SU-DHL-6 (cell line): ENCODE measurements at regions not wholly inside any gene's neighbourhood (a gene's known extent, or its start where the extent isn't known, plus 50 kb on each side); places are given as distances from the start of the nearest gene placed in this dataset.

Experiments used
- H2AFZ ChIP-seq: fragments of 200-600 bp; sonication (generic); 2 replicates; pipeline ENCODE4 v1.6.1; 2014; ENCODE audit warnings: low read depth, mild to moderate bottlenecking, moderate library complexity, mixed read lengths, antibody characterized with exemption, low read length; ENCODE audit not compliant: severe bottlenecking
- H3F3A ChIP-seq: fragments of 200-600 bp; shearing (Covaris generic); 2 replicates; pipeline ENCODE4 v1.6.0; 2016; ENCODE audit warnings: antibody characterized with exemption, mild to moderate bottlenecking; ENCODE audit not compliant: insufficient read depth
- H3K27ac ChIP-seq: fragments of 200-600 bp; sonication (generic); 2 replicates; pipeline ENCODE4 v1.5.1; 2016; ENCODE audit warnings: low read depth, mild to moderate bottlenecking, low read length, moderate library complexity, mixed read lengths
- H3K27me3 ChIP-seq: fragments of 200-600 bp; sonication (generic), shearing (Covaris generic); 2 replicates; pipeline ENCODE4 v1.6.0; 2014; ENCODE audit warnings: mild to moderate bottlenecking, low read length
- H3K36me3 ChIP-seq: fragments of 200-600 bp; sonication (generic); 2 replicates; pipeline ENCODE4 v1.6.1; 2014; ENCODE audit warnings: mild to moderate bottlenecking, low read length, mixed read lengths
- H3K4me2 ChIP-seq: fragments of 300-600, 200-600 bp; shearing (Covaris generic), sonication (generic); 2 replicates; pipeline ENCODE4 v1.6.0; 2014; ENCODE audit warnings: low read length, low read depth, mild to moderate bottlenecking; ENCODE audit not compliant: poor library complexity, severe bottlenecking
- H3K4me3 ChIP-seq: fragments of 200-600 bp; sonication (generic); 2 replicates; pipeline ENCODE4 v1.5.1; 2014; ENCODE audit warnings: antibody characterized with exemption, low read length, mild to moderate bottlenecking, mixed read lengths; ENCODE audit not compliant: insufficient read depth, poor library complexity, severe bottlenecking
- H3K79me2 ChIP-seq: fragments of 200-600 bp; sonication (generic); 2 replicates; pipeline ENCODE4 v1.6.1; 2014; ENCODE audit warnings: mild to moderate bottlenecking, low read length, moderate library complexity; ENCODE audit not compliant: insufficient read depth
- H3K9ac ChIP-seq: fragments of 200-600 bp; sonication (generic); 2 replicates; pipeline ENCODE4 v1.7.0; 2014; ENCODE audit warnings: mild to moderate bottlenecking, low read length
- H3K9me2 ChIP-seq: fragments of 200-600 bp; sonication (generic); replicated peaks from 2 replicates; pipeline ENCODE4 v1.6.1; 2014; ENCODE audit warnings: low read length; ENCODE audit not compliant: insufficient read depth
- H3K9me3 ChIP-seq: fragments of 200-600 bp; sonication (generic); 2 replicates; pipeline ENCODE4 v1.6.1; 2014; ENCODE audit warnings: low read length, mixed read lengths; ENCODE audit not compliant: insufficient read depth
- H4K20me1 ChIP-seq: fragments of 200-600 bp; sonication (generic); 2 replicates; pipeline ENCODE4 v1.6.1; 2014; ENCODE audit warnings: low read depth, mild to moderate bottlenecking, antibody characterized with exemption, low read length, moderate library complexity, mixed read lengths
- CTCF ChIP-seq: fragments of 200-600 bp; sonication (generic); IDR thresholded peaks from one replicate; pipeline ENCODE4 v1.5.1; 2017; ENCODE audit warnings: antibody characterized with exemption, mild to moderate bottlenecking, low read length, moderate library complexity; ENCODE audit not compliant: insufficient read depth, poor library complexity, severe bottlenecking
- EZH2phosphoT487 ChIP-seq: fragments of 200-600 bp; sonication (generic), shearing (Covaris generic); conservative IDR thresholded peaks from 2 replicates; pipeline ENCODE4 v1.6.1; 2018; ENCODE audit warnings: mild to moderate bottlenecking, antibody characterized with exemption, low read length, moderate library complexity, mixed read lengths

GRCh38 chr10:47176903-47177868, 122.8 kb upstream of the GDF10 start:
- Histone ChIP-seq H3K9me3 (no peaks in the 10 kb centered on the region), H3K4me3 (no peak overlapping the region), H3K9me2 (no peaks in the 10 kb centered on the region), H3K27ac (no peak overlapping the region), H3F3A (no peaks in the 10 kb centered on the region), H3K27me3 (no peaks in the 10 kb centered on the region), H3K4me2 (no peak overlapping the region), H2AFZ (no peak overlapping the region), H4K20me1 (no peaks in the 10 kb centered on the region), H3K36me3 (no peaks in the 10 kb centered on the region), H3K79me2 (no peaks in the 10 kb centered on the region), H3K9ac (no peak overlapping the region)
- TF ChIP-seq EZH2phosphoT487 (no peak), CTCF (no peak)

- Histone ChIP-seq H3K9me3 (no peaks in the 10 kb centered on the region), H3K9me2 (no peaks in the 10 kb centered on the region), H3K27me3 (no peaks in the 10 kb centered on the region), H3K4me2 (no peak overlapping the region), H3K27ac (no peak overlapping the region), H3K36me3 (no peaks in the 10 kb centered on the region), H3K79me2 (no peaks in the 10 kb centered on the region), H3K4me3 (no peak overlapping the region), H3K9ac (no peak overlapping the region), H4K20me1 (no peaks in the 10 kb centered on the region), H3F3A (no peaks in the 10 kb centered on the region), H2AFZ (no peak overlapping the region)
- TF ChIP-seq CTCF: no peak
These were observed 121.3 kb upstream of the GDF10 start for GRCh38 chr10:47178537-47179290.

- no peaks in the 10 kb centered on the region for H3K36me3 ChIP-seq
- no peak overlapping the region for H3K4me2 ChIP-seq
- no peak overlapping the region for H3K9ac ChIP-seq
- H3K27me3 ChIP-seq: no peaks in the 10 kb centered on the region
- H2AFZ ChIP-seq: no peak overlapping the region
- no peaks in the 10 kb centered on the region for H4K20me1 ChIP-seq
- no peaks in the 10 kb centered on the region for H3K9me2 ChIP-seq
- no peaks in the 10 kb centered on the region for H3K9me3 ChIP-seq
- no peaks in the 10 kb centered on the region for H3F3A ChIP-seq
- TF ChIP-seq CTCF: no peak
- no peak for TF ChIP-seq EZH2phosphoT487
- no peak overlapping the region for H3K27ac ChIP-seq
- H3K79me2 ChIP-seq: no peaks in the 10 kb centered on the region
- no peak overlapping the region for H3K4me3 ChIP-seq
These were observed 120.7 kb upstream of the GDF10 start for GRCh38 chr10:47179291-47179647.
